SIG-M5 treated with dmso at 0.1 percent for 504 hours (cell line): ENCODE measurements at regions not wholly inside any gene's neighbourhood (a gene's known extent, or its start where the extent isn't known, plus 50 kb on each side); places are given as distances from the start of the nearest gene placed in this dataset.

ENCODE experiments used
- DNase-seq: peaks from one replicate; lab custom pipeline; 2025; ENCODE audit not compliant: unreplicated experiment; lab: John Stamatoyannopoulos, UW

DNA sequence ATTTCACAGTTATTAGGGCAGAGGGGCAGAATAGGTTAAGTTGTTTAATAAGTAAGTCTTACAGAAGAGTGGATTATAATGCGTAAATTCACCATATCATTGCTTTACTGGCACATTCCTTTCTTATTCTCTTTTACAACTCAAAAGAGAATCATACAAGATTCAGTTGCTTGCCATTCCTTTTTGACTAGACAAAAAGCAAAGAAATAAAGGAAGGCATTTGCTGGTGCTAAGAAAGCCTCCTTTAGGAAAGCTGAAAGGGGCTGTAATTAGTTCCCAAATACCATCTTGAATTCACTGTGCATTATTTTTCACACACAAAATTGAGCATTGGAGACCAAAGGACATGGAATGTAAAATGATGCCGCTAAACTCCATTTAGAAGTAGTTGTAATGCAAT is 499.3 kb downstream of the NXPH1 start:
- no peak for DNase-seq

DNA sequence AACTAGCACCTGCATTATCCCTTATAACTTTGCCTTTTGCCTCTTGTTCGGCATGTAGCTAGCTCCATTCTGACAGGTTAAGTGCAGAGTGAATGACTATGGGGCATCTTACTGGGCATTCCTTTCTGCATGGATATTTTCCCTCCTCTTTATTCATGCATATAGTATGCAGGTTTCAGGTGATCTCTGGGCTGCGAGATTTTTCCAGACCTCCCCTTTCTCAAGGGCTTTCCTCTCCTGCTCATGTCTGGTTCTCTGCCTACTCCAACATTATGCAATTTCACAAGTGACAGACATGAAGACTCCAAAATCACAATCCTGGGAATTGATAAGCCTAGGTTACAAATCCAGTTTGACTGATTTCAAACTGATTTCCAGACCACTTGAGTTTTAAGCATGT is 503.8 kb downstream of the NXPH1 start:
- no peak for DNase-seq

DNA sequence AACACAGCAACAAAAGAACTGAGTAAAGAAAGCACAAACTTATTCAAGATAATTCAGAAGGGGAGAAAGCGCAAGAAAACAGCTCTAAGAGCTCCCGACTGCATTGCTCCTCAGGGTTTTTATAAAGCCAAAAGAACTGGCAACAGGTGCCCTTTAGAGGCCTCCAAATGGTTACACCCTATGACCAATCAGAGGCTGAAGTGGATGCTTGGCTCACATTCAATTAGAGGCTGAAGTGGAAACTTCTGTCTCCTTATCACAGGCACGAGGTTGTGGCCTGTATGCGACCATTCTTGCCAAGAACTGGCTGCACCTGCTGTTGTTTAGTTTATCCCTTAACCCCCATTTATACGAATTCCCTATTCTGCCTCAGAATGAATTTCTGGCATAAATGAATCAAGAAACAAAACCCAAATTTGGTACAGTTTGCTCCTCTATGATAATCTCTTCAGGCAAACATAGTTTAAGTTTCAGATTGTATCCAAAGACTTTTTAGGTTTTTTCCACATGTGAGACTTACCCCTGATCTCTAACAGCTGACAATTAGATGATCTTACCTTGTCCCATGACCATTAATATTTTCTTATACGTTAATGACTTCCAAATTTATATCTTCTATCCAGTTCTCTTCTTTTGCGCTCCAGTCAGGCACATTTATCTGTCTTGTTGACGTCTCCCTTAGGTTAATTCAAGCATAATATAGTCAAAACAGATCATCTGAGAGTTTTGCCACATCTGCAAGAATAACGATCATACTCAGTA is 504.8 kb downstream of the NXPH1 start:
- no peak for DNase-seq

DNA sequence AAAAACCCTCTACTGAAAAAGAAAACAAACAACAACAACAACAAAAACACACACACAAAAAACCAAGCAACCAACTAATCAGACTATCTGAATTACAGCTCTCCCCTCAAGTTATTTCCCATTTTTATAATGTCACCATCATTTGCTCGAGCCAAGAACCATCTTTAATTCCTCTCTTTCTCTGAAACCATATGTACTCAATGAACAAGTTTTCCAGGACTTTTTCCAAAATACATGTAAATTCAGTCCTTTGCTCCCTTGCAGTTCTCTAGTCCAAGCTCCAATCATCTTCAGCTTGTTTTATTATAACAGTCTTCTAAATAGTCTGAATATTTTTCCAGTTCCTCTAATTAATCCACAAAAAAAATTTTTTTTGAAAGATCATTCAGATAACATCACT is 506.0 kb downstream of the NXPH1 start:
- no peak for DNase-seq

DNA sequence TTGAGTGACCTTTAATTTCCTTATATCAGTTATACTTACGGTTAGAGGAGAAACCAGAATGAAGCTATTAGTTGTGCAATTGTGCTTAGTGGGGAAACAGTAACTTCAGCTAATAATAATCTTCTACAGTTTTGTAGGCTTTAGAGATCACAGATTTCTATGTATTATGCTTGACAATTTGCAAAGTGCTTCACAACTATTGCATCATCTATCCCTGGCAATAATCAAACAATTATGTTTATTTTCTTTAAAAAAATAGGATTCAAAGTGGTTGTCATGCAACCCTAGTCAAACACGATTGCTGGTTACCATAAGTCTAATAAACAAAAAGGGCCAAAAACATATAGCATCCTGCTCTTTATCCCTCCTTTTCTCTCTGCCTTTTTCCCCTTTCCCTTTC is 530.3 kb downstream of the NXPH1 start:
- no peak for DNase-seq

DNA sequence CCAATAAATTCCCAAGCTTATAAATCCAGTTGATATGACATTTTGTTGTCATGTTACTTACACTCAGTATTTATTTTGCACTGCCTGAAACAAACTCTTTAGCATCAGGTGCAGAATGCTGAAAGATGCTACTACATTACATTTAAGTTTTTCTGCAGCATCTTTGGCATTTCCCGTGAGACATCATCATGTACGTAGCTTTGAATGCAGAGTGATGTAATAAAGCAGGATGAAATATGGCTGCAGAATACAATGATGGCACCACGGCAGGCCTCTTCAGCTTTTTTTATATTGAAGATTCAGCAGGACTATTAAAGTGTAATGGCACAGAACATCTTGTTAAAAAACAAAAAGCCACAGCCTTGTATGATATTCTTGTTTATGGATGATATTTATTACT is 531.8 kb downstream of the NXPH1 start:
- no peak for DNase-seq

DNA sequence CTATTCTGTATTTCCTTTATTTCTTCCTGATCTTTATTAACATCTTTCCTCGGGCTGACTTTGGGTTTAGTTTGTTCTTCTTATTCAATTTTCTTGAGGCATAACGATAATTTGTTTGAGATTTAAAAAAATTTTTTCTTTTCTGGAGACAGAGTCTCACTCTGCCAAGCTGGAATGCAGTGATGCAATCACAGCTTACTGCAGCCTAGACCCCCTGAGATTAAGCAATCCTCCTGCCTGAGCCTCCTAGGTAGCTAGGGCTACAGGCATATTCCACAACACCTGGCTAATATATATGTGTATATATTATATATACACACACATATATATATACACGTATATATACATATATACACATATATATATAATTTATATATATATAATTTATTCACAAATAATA is 540.2 kb downstream of the NXPH1 start:
- no peak for DNase-seq

DNA sequence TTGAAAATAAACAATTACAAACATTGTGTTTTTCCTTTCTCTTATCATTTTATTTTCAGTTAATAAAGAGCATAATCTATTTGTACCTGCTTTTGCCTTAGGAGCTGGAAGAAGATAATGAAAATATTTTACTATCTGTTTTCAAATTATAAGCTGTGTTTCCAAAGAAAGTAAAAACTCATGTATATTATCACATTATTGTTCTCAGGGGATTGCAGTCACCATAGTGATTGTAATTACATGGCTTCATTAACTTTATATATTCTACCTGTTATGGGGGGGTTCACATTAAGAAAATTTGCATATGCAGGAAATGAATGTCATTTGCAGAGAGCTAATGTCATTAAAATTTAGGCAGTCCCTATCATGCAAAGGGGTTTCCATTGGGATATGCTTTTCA is 542.3 kb downstream of the NXPH1 start:
- DNase-seq: no peak

DNA sequence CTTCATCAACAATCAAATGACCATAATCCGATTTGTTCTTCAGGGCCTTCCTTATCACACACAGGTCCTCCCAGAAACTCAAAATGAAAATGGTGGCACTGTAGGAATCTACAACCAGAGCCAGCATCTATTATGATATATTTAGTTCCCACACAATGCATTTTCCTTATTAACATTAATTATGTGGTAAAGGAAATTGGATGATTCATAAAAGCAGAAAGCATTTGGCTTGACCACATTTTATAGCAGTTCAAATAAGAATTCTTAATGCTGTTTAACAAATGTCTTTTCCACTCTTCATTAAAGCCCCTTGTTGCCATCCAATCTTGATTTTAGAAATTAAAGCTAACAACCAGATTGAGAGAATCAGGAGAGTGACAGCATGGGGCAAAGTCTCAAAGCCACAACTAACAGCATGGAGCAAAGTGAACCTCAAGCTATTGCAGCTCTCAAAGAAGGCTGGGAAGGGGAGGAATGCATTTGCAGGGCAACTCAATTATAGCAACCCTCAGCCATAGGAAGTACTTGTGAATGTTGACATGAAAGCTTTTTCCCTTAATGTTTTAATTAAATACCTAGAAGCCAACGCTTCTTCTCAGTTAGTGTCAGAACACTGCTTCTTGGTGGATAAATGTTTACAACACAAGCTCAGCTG is 549.1 kb downstream of the NXPH1 start:
- DNase-seq: no peak

DNA sequence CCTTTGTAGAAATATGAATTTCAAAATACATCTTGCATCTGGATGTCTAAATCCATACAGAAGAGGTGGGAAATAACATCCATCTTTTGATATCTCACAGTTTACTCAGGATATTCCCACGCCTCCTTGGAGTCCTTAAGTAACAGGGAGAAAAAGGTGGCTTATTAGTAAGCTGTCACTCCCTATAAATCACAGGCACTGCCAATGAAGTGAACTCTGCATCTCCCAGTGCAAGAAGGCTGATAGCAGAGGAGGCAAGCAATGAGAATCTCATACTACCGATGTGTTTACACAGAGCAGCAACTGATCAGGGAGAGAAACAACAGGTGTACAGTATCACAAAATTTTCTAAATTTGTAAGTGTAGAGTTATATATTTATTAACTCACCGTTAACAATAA is 551.8 kb downstream of the NXPH1 start:
- DNase-seq: no peak

DNA sequence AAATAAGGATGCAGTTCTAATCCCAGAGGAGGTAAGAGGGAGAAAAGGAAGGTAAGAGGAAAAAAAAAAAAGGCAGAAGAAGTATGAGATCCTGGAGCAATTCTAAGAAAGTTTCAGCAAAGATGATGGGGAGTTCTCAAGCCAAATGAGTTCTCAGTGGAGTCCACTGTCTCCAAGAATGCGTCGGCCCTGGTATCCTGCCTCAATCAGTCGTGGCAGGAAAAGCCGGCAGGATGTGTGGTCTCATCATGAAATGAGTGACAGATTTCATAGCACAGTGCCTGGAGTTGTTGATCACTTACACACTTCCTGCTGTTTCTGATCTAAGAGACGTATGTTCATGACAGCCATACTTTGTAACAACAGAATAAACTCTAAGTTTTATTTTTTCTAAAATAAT is 554.9 kb downstream of the NXPH1 start:
- no peak for DNase-seq

DNA sequence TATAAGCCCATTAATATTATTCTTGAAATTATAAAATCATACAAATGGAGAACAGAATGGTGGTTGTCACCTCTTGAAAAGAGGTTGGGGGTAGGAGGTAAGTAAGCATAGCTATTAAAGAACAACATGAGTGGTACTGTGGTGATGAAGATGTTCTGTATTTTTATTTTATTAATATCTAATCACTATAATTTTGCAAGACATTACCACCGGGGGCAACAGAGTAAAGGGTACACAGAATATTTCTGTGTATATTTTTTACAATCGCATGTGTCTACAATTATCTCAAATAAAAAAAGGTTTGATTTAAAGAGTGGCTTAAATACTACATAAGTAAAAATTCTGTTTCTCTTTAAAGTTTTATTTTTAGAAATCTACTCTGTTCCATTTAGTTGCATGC is 557.8 kb downstream of the NXPH1 start:
- no peak for DNase-seq

DNA sequence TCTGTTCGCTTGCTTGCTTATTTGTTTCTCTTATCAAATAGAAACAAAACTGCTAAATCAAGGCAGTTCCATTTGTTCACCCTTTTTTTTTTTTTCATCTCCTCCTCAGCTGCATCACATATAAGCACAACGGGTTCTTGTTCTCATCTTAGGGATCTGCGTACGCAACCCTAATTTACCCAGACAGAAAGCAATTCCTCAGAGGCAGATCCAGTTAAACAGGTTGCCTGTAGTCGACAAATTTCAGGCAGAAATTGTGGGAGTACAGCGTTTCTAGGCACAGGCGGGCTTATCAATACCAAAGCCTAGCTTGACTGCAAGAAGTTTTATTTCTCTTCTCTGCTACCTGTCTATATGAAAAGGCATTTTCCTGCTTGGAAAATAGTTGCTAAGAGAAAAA is 565.4 kb downstream of the NXPH1 start:
- DNase-seq: no peak

DNA sequence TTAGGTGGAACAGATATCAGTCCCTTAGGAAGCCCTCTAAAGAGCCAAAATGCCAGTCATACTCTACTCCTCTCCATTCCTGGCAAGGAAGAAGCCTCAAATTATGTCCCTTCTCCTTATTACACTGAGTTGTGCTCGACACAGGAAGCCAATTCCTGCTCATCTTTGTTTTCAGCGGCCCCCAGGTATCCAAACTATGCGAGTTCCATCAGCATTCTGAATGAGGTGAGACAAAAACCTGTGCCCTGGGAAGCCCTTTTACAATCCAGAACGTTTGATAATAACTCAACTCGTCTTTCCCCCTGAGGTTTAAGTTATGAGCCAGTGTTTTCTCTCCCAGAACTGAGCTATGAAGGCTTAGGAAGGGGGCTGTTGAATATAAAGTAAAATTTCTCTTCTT is 580.5 kb downstream of the NXPH1 start:
- no peak for DNase-seq

DNA sequence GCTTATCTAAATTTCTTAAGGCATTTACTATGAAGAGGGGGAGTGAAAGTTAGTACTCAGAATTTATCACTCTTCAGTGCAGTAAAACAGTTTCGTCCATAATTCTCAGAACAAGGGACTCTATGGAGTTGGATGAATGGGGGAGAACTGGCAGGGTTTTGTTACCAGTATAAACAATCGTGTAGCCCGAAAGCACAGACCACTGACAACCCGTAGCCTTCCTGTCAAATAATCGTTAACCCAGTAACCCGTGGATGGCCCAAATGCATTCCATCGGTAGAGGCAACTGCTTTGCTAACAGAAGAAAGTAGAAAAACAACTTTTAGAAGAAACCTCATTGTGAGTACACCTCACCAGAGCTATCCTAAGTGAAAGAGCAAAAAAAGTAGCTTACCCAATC is 583.9 kb downstream of the NXPH1 start:
- no peak for DNase-seq

DNA sequence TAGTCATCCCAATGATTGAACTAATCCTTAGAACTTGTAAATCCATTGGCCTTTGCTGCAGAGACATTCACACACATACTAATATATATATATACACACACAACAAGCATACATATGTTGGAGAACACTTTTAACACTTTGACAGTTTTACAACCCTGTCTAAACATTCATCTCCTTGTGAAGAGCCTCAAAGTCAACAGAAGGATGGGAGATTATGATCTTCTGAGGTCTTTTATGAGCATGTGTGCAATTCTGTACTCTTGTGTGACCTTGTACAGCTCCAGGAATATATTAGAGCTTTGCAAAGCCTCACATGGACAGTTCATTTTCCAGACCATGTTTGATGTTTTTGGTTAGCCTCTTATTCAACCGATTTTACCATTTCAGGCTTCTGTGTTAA is 589.0 kb downstream of the NXPH1 start:
- no peak for DNase-seq

DNA sequence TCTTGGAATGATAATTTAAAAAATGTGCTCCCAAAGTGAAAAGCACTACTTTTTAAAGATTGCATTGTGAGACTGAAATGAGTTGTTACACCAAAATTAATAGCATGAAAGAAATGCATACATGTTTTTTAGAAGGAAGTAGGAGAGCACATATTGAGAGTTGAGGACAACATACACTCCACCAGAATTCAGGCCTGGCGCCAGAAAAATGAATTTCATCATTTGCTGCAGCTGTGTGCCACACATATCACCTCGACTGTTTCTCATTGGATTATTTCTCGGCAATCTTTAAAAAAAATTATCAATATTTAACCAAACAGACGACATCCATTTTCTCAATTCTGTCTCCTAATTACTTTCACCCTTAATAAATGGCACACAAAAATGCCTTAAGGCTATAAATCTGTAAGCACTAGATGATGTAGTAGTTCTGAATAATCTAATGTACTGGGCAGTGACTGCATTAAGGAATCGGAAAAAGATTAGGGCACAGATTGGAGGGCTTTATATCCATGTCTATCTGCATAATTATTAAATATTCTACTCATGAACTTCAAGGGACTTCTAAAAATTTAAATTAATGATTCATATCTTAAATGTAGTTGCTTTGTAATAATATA is 590.4 kb downstream of the NXPH1 start:
- no peak for DNase-seq

DNA sequence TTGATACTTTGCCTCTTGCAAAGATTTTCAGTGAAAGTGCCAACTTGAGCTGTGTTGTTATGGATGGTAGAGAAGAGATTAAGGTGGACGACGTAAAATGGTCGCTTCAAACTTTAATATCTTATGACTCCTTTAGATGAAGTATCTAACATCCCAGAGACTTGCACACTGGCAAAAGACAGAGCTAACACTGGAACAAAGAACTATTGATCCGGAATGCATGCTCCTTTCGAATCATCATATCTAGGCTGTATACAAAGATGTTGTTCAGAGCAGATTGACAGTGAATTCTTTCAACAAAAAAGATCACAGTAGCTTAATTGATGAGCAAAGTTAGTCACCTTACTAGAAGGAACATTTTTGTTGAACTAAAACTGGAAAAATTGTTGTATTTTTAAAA is 592.7 kb downstream of the NXPH1 start:
- no peak for DNase-seq

DNA sequence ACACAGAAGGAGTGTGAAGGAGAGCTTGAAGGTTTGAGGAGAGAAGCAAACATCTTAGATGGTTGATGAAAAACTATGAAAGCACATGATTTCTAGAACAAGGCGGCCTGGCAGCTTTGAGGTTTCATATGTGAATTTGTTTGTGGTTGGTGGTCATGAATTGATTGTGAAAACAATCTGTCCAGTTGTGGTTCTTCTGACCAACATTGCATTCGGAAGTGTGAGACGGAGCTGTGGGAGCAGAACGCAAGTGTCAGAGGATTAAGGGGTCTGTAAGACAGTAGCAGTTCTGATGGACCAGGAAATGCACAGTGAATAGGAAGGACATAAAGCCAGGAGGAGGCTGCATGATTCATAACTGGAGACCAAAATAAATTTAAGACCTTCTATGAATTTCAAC is 594.6 kb downstream of the NXPH1 start:
- DNase-seq: no peak

DNA sequence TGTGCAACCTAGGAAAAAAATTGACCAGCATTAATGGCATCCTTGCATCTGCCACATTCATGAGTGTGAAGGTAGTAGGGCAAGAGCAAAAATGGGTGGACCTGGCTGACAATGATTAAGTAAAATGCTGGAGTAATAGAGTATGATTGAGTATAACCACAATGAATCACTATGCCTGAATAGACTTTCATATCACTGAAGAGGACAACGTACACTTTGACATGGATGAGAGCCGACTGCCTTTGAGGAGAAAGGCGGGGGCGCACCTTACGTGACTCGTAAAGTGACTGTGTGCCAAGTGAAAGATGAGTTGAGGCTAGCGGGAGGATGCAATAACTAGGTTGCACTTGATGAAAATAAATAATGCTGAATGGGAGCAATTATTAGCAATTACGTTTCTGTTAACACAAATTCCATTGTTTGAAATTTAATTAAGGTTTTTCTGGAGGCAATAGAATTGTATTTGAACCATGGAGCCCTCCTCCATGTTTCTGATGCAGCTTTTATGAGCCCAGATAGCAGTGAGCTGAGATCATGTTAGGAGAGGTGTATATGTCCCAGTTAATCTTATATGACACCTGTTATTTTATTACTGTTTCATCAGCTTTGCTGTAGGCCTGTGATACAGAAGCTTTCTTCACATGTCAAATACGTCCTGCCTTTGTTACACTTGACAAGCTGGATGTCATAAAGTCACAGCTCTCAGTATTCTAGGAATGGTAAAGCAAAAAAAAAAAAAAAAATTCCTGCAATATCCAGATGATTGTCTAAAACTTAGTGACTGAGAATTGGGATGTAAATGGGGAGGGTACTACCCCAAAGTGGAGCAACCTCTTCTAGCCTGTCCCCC is 596.5 kb downstream of the NXPH1 start:
- no peak for DNase-seq

DNA sequence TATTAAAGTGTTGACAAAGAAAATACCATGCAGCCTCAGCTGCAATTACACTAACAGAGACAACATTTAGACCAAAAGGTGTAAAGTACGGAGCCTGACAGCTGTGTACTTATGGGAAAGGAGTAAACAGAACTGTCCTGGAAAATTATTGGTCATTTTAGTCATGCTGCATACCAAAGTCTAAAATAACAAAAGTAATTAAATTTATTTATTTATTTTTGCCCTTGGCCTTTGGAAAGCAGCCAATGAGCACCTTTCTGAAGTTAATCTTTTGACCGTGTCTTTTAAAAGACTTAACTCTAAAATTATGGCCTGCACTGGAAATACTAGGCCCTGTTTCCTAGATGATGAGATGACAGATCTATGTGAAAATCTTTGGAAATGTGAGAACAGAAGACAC is 597.6 kb downstream of the NXPH1 start:
- DNase-seq: no peak

DNA sequence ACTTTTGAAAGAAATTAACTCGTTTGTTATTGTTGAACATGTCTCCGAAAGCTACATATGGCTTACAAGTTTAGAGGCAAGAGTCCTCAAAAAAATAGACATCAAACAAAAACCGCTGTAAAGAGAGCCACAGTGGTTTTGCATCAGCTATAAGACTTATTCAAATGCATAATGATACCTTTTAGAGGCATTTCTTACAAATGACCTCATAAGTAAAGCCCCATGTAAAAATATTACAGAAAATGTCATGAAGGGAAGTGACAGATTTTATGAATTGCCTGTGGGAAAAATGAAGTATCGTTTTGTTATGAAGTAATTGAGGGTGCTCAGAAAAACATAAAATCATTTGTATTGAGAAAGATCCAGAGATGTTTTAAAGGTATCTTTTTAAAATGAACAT is 598.0 kb downstream of the NXPH1 start:
- no peak for DNase-seq
